ENCODE measurements at regions not wholly inside any gene's neighbourhood (a gene's known extent, or its start where the extent isn't known, plus 50 kb on each side); places are given as distances from the start of the nearest gene placed in this dataset.

- TF ChIP-seq CTCF (optimal IDR thresholded peaks at IDR 0.05 in 1 of 3, IDR thresholded peaks at IDR 0.05 in 1 of 3, conservative IDR thresholded peaks at IDR 0.05 in 1 of 3; ENCODE audit: extremely low read depth in 1 of 3, insufficient read depth in 2 of 3, low read length in 3 of 3) (no peak), EZH2 (IDR thresholded peaks at IDR 0.05; ENCODE audit: low read length) (no peak)
These were observed 235.9 kb downstream of the SUCLG1 start for GRCh38 chr2:84223191-84223590.
